ENCODE measurements at regions not wholly inside any gene's neighbourhood (a gene's known extent, or its start where the extent isn't known, plus 50 kb on each side); places are given as distances from the start of the nearest gene placed in this dataset.

GRCh38 chr14:37903343-37904191 is 304.1 kb upstream of the SSTR1 start:
- ChIA-PET POLR2A (no interaction called here), CTCF (ENCODE audit: low intra/inter-chr PET ratio, low total read pairs) (interaction anchor here (1.5 to 2.0 kb wide), 3 partner anchors 112 to 963 kb away, joined by 4 to 12 read pairs (median 6); no protein-coding TSS in a partner anchor)
- in situ Hi-C loops (cut with HindIII; ENCODE audit: extremely low pct_ligation_motif_present, low pct_unique_long_range_greater_than_20kb) (loop anchor here (5.0 to 25.0 kb wide), 3 partner anchors 304 to 1109 kb away; partner anchors contain the start of gene SSTR1), intact Hi-C loops (cut with micrococcal nuclease; ENCODE audit: unreplicated experiment) (loop anchor here (1.0 to 10.0 kb wide), 6 partner anchors 113 to 1114 kb away; no protein-coding TSS in a partner anchor)
- H3K27ac ChIP-seq (ENCODE audit: extremely low read length, insufficient read depth, low read length) = no peak overlapping the region
- no peaks in the 10 kb centered on the region for H3K79me2 ChIP-seq (ENCODE audit: insufficient read depth, low read length)
- DNase-seq (ENCODE audit: low spot score) (peak; percentile 75), ATAC-seq (peak; percentile 90), FAIRE-seq (peak; percentile 36)
- no TSS peak for BruUV-seq (replicated peaks)
- H2AFZ ChIP-seq (ENCODE audit: low read length) = peak overlapping the region; percentile 79
- no peaks in the 10 kb centered on the region for H4K20me1 ChIP-seq (ENCODE audit: insufficient read depth, low read length)
- no peaks in the 10 kb centered on the region for H3K36me3 ChIP-seq (replicated peaks in 1 of 2; ENCODE audit: control insufficient read depth in 1 of 2, insufficient read depth in 2 of 2, low read length in 2 of 2)
- H3K4me1 ChIP-seq (ENCODE audit: insufficient read depth, low read length) = peaks cover 8% of the 10 kb centered on the region
- H3K9ac ChIP-seq (ENCODE audit: insufficient read depth, low read depth, low read length) = peak overlapping the region; percentile 16; the same call in 1 of the 2 replicates
- H3K9me3 ChIP-seq (ENCODE audit: low read length) = no peaks in the 10 kb centered on the region
- peak overlapping the region; percentile 72 for H3K4me2 ChIP-seq (ENCODE audit: low read depth, low read length)
- H3K27me3 ChIP-seq (ENCODE audit: control insufficient read depth in 1 of 2, insufficient read depth in 2 of 2, low read length in 2 of 2) = no peaks in the 10 kb centered on the region
- 24% methylated on average over 10 of the region's 10 CpGs for WGBS (ENCODE audit: low lambda C conversion rate)
- peak overlapping the region in 2 of 3 experiments; percentile 1 to 29; a peak in 2 of 6 replicates for H3K4me3 ChIP-seq (replicated peaks in 1 of 3; ENCODE audit: insufficient read depth in 1 of 3, low read depth in 2 of 3, low read length in 3 of 3)
- TF ChIP-seq CBX2 (IDR thresholded peaks at IDR 0.05; ENCODE audit: low read depth, low read length) = 0 out of 2 replicates have a peak, but pooled peaks have one; percentile 58
- TF ChIP-seq CBX2 (CRISPR knock-in tag; IDR thresholded peaks at IDR 0.05; ENCODE audit: low read depth) = no peak
- TF ChIP-seq KDM5A (IDR thresholded peaks at IDR 0.05; ENCODE audit: borderline replicate concordance, low read length) = 0 out of 2 replicates have a peak, but pooled peaks have one; percentile 40
- TF ChIP-seq ASH2L (IDR thresholded peaks at IDR 0.05; ENCODE audit: insufficient read length, low read depth, low read length) = peak; percentile 17
- TF ChIP-seq ZFP37 (CRISPR knock-in tag; IDR thresholded peaks at IDR 0.05; ENCODE audit: borderline replicate concordance) = no peak
- TF ChIP-seq SMC3 (IDR thresholded peaks at IDR 0.05; ENCODE audit: low read length) = peak; percentile 73
- no peak for TF ChIP-seq DR1 (CRISPR knock-in tag; IDR thresholded peaks at IDR 0.05)
- no peak for TF ChIP-seq ZNF574 (CRISPR knock-in tag; IDR thresholded peaks at IDR 0.05)
- TF ChIP-seq NFIC (IDR thresholded peaks at IDR 0.05; ENCODE audit: low read length) = peak; percentile 42; the same call in 1 of the 2 replicates
- TF ChIP-seq STAG1 (CRISPR knock-in tag; IDR thresholded peaks at IDR 0.05) = peak; percentile 87
- peak; percentile 68; the same call in 1 of the 2 replicates for TF ChIP-seq MIXL1 (CRISPR knock-in tag; IDR thresholded peaks at IDR 0.05)
- TF ChIP-seq ZBTB25 (CRISPR knock-in tag; IDR thresholded peaks at IDR 0.05) = peak; percentile 43; the same call in 1 of the 2 replicates
- peak; percentile 69 for TF ChIP-seq RAD21 (CRISPR knock-in tag; IDR thresholded peaks at IDR 0.05)
- TF ChIP-seq ELF3 (CRISPR knock-in tag; IDR thresholded peaks at IDR 0.05) = 0 out of 2 replicates have a peak, but pooled peaks have one; percentile 17
- TF ChIP-seq ZNF83 (CRISPR knock-in tag; IDR thresholded peaks at IDR 0.05; ENCODE audit: borderline replicate concordance) = no peak
- peak; percentile 85 for TF ChIP-seq ARID3A (IDR thresholded peaks at IDR 0.05; ENCODE audit: low read depth, low read length)
- TF ChIP-seq ZMYM4 (CRISPR knock-in tag; IDR thresholded peaks at IDR 0.05) = 0 out of 2 replicates have a peak, but pooled peaks have one; percentile 22
- TF ChIP-seq ZNF30 (CRISPR knock-in tag; IDR thresholded peaks at IDR 0.05) = 0 out of 2 replicates have a peak, but pooled peaks have one; percentile 41
- peak; percentile 28; the same call in 1 of the 2 replicates for TF ChIP-seq PPARG (CRISPR knock-in tag; conservative IDR thresholded peaks at IDR 0.05)
